GM12875 (cell line): ENCODE measurements at regions not wholly inside any gene's neighbourhood (a gene's known extent, or its start where the extent isn't known, plus 50 kb on each side); places are given as distances from the start of the nearest gene placed in this dataset.

ENCODE experiments used
- H3K4me3 ChIP-seq: one replicate; pipeline ENCODE4 v1.5.1; 2011; ENCODE audit warnings: low read depth, low read length, control low read depth
- CTCF ChIP-seq: IDR thresholded peaks from 2 replicates; pipeline ENCODE4 v1.5.1; 2011; ENCODE audit warnings: low read depth, mild to moderate bottlenecking, control low read depth, inconsistent platforms, low read length, moderate library complexity, borderline replicate concordance; ENCODE audit not compliant: insufficient read depth

DNA sequence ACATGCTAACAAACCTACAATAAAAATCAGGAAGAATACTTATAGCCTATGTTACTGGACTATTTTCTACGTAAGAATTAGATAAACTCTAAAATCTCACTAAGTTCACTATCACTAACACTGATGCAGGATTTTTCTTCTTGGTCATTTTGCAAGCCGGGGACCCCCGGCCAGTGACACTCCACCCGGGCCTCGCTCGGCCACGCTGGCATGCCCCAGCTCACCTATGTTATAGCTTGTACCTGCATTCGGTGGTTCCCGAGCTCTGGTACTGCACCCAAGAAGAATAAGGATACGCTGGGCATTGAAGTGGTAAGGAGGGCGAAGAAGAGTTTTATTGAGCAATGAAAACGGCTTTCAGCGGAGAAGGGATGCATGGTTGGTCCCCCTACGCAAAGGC lies 245.3 kb upstream of the NBEA start:
- TF ChIP-seq CTCF, result no peak
- no peak overlapping the region for H3K4me3 ChIP-seq

DNA sequence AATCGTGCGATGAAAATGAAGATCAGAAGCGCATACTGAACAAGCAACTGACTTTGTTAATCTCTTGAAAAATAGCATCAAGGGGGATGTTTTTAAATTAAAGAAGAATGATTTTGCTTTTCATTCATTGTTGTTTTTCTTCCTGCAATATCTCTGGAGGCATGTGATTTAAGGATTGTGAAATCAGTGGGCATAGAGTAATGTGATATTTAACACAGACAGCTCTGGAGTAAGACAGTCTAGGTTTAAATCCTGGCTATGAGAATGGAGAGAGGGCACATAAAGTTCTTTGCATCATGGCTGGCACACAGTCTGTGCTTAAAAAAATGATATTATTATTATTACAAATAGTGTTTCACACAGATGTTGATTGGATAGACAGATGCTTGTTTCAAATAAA lies 243.1 kb upstream of the NBEA start:
- H3K4me3 ChIP-seq, result no peak overlapping the region
- no peak for TF ChIP-seq CTCF

DNA sequence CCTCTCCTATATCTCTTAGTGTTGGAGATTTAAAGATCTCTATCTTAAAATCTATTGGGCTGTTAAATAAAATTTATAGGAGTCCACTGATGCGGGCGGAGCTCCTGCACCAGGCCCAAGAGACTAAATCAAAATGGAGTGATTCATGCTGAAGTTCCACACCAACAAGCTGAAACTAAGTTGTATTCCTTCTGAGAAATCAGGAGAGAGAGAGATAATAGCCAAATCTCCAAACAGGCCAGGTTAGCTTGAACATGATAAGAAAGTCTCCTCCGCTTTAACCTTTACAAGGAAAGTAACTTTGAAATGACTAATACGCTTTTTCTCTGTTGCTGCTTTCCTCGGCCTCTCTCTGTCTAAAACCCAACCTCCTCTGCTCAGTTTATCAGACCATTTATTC lies 241.9 kb upstream of the NBEA start:
- H3K4me3 ChIP-seq, result no peak overlapping the region
- TF ChIP-seq CTCF, result no peak

GRCh38 chr13:34701919-34702318 lies 240.2 kb upstream of the NBEA start:
- TF ChIP-seq CTCF, result no peak
- no peak overlapping the region for H3K4me3 ChIP-seq

GRCh38 chr13:34708566-34709313 lies 233.3 kb upstream of the NBEA start:
- no peak for TF ChIP-seq CTCF
- no peak overlapping the region for H3K4me3 ChIP-seq

- no peak for TF ChIP-seq CTCF
- H3K4me3 ChIP-seq, result no peak overlapping the region
Measured at GRCh38 chr13:34719060-34719875, 222.8 kb upstream of the NBEA start.

GRCh38 chr13:34720618-34721017 lies 221.5 kb upstream of the NBEA start:
- H3K4me3 ChIP-seq, result no peak overlapping the region
- no peak for TF ChIP-seq CTCF
